Activated naive CD4-positive, alpha-beta T cell treated with anti-CD3 and anti-CD28 coated beads for 36 hours (primary cell): ENCODE measurements at regions not wholly inside any gene's neighbourhood (a gene's known extent, or its start where the extent isn't known, plus 50 kb on each side); places are given as distances from the start of the nearest gene placed in this dataset.
"Not testable (repeated sequence)": the region's sequence is repeated elsewhere in the genome, so short reads cannot be mapped to it uniquely, and the experiment has no call there.

Source experiments
- CTCF ChIA-PET: fragments of 350-600 bp; sonication (Branson Sonifier 250); formaldehyde crosslinking; loops from one replicate; lab custom pipeline; 2021; ENCODE audit warnings: antibody characterized with exemption; lab: Charles Lee
- DNase-seq: peaks from one replicate; pipeline ENCODE4 v3.0.0-alpha.2; 2020
- H3K27ac Mint-ChIP-seq: one replicate; pipeline ENCODE4 v1.8.0; 2021; ENCODE audit warnings: mild to moderate bottlenecking, mixed read lengths
- H3K27me3 Mint-ChIP-seq: one replicate; pipeline ENCODE4 v1.8.0; 2021; ENCODE audit warnings: low read depth, mixed read lengths
- H3K36me3 Mint-ChIP-seq: one replicate; pipeline ENCODE4 v1.8.0; 2021; ENCODE audit warnings: low read depth, mixed read lengths
- H3K4me1 Mint-ChIP-seq: one replicate; pipeline ENCODE4 v1.8.0; 2021; ENCODE audit warnings: low read depth, mixed read lengths
- H3K4me3 Mint-ChIP-seq: one replicate; pipeline ENCODE4 v1.8.0; 2021; ENCODE audit warnings: mild to moderate bottlenecking, moderate library complexity, mixed read lengths
- H3K9me3 Mint-ChIP-seq: one replicate; pipeline ENCODE4 v1.8.0; 2021; ENCODE audit warnings: mixed read lengths
- intact Hi-C: fragments of 100-400 bp; cut with micrococcal nuclease; formaldehyde crosslinking; loops from one replicate; pipeline ENCODE4 v1.15.1; 2023

GRCh38 chr13:106083620-106084350, 451.7 kb downstream of the EFNB2 start:
- Mint-ChIP-seq H3K4me3 (no peak overlapping the region), H3K27ac (no peak overlapping the region), H3K9me3 (no peaks in the 10 kb centered on the region), H3K27me3 (peaks cover 5% of the 10 kb centered on the region), H3K36me3 (no peaks in the 10 kb centered on the region), H3K4me1 (no peaks in the 10 kb centered on the region)
- CTCF ChIA-PET = interaction anchor here (0.6 to 0.8 kb wide), 3 partner anchors 12 to 616 kb away, joined by 3 to 4 read pairs (median 4); no protein-coding TSS in a partner anchor
- DNase-seq = peak; percentile 19
- intact Hi-C loops = loop anchor here (1.0 to 10.0 kb wide), 4 partner anchors 453 to 1041 kb away; no protein-coding TSS in a partner anchor

- intact Hi-C loops = loop anchor here (5.0 to 10.0 kb wide), 2 partner anchors 541 to 1044 kb away; no protein-coding TSS in a partner anchor
- CTCF ChIA-PET = interaction anchor here (1.4 kb wide), 1 partner anchor 16 kb away, joined by 3 read pairs; no protein-coding TSS in a partner anchor
- H3K36me3 Mint-ChIP-seq = not testable (repeated sequence)
Measured at GRCh38 chr13:106081221-106081620, 454.2 kb downstream of the EFNB2 start.

GRCh38 chr13:106078191-106078590, 457.3 kb downstream of the EFNB2 start:
- Mint-ChIP-seq H3K4me3 (no peak overlapping the region), H3K9me3 (no peaks in the 10 kb centered on the region), H3K4me1 (no peaks in the 10 kb centered on the region), H3K36me3 (no peaks in the 10 kb centered on the region), H3K27me3 (peaks cover 6% of the 10 kb centered on the region), H3K27ac (no peak overlapping the region)
- intact Hi-C loops = no loop called here
- DNase-seq = no peak
- CTCF ChIA-PET = no interaction called here

More at GRCh38 chr13:106081221-106081620, 454.2 kb downstream of the EFNB2 start:
- H3K4me3 Mint-ChIP-seq, H3K27ac Mint-ChIP-seq, H3K4me1 Mint-ChIP-seq, H3K9me3 Mint-ChIP-seq, H3K27me3 Mint-ChIP-seq, DNase-seq: not testable (repeated sequence)

GRCh38 chr13:106077017-106077416, 458.4 kb downstream of the EFNB2 start:
- CTCF ChIA-PET = no interaction called here
- Mint-ChIP-seq H3K27ac (no peak overlapping the region), H3K36me3 (no peaks in the 10 kb centered on the region), H3K27me3 (peaks cover 6% of the 10 kb centered on the region), H3K9me3 (no peaks in the 10 kb centered on the region), H3K4me1 (no peaks in the 10 kb centered on the region), H3K4me3 (no peak overlapping the region)
- DNase-seq = no peak
- intact Hi-C loops = no loop called here

GRCh38 chr13:106072014-106072413, 463.4 kb downstream of the EFNB2 start:
- H3K27me3 Mint-ChIP-seq = peaks cover 3% of the 10 kb centered on the region
- DNase-seq = no peak
- CTCF ChIA-PET = no interaction called here
- H3K9me3 Mint-ChIP-seq = no peaks in the 10 kb centered on the region
- no peaks in the 10 kb centered on the region for H3K4me1 Mint-ChIP-seq
- H3K36me3 Mint-ChIP-seq = no peaks in the 10 kb centered on the region
- no peak overlapping the region for H3K4me3 Mint-ChIP-seq
- no peak overlapping the region for H3K27ac Mint-ChIP-seq
- intact Hi-C loops = no loop called here

- no peak overlapping the region for H3K27ac Mint-ChIP-seq
- intact Hi-C loops = no loop called here
Measured at GRCh38 chr13:106063591-106064313, 471.7 kb downstream of the EFNB2 start.

GRCh38 chr13:106061781-106062180, 473.7 kb downstream of the EFNB2 start:
- intact Hi-C loops = no loop called here
- H3K36me3 Mint-ChIP-seq = no peaks in the 10 kb centered on the region
- no peak for DNase-seq
- H3K27ac Mint-ChIP-seq = no peak overlapping the region
- H3K9me3 Mint-ChIP-seq = no peaks in the 10 kb centered on the region
- H3K4me3 Mint-ChIP-seq = no peak overlapping the region
- H3K4me1 Mint-ChIP-seq = no peaks in the 10 kb centered on the region
- CTCF ChIA-PET = no interaction called here
- no peaks in the 10 kb centered on the region for H3K27me3 Mint-ChIP-seq

More at GRCh38 chr13:106063591-106064313, 471.7 kb downstream of the EFNB2 start:
- Mint-ChIP-seq H3K27me3 (no peaks in the 10 kb centered on the region), H3K4me3 (no peak overlapping the region), H3K9me3 (no peaks in the 10 kb centered on the region), H3K4me1 (no peaks in the 10 kb centered on the region), H3K36me3 (no peaks in the 10 kb centered on the region)
- CTCF ChIA-PET = no interaction called here
- DNase-seq = no peak

GRCh38 chr13:106056851-106057250, 478.6 kb downstream of the EFNB2 start:
- intact Hi-C loops = no loop called here
- Mint-ChIP-seq H3K9me3 (no peaks in the 10 kb centered on the region), H3K36me3 (no peaks in the 10 kb centered on the region), H3K27ac (no peak overlapping the region), H3K4me3 (no peak overlapping the region), H3K27me3 (no peaks in the 10 kb centered on the region), H3K4me1 (no peaks in the 10 kb centered on the region)
- DNase-seq = no peak
- CTCF ChIA-PET = no interaction called here

GRCh38 chr13:106052200-106052767, 483.2 kb downstream of the EFNB2 start:
- Mint-ChIP-seq H3K36me3 (no peaks in the 10 kb centered on the region), H3K9me3 (no peaks in the 10 kb centered on the region), H3K4me3 (no peak overlapping the region), H3K27ac (no peak overlapping the region), H3K27me3 (no peaks in the 10 kb centered on the region), H3K4me1 (no peaks in the 10 kb centered on the region)
- no peak for DNase-seq
- CTCF ChIA-PET = no interaction called here
- intact Hi-C loops = no loop called here

GRCh38 chr13:106049171-106049570, 486.3 kb downstream of the EFNB2 start:
- H3K4me3 Mint-ChIP-seq = no peak overlapping the region
- CTCF ChIA-PET = no interaction called here

GRCh38 chr13:106048386-106048785, 487.1 kb downstream of the EFNB2 start:
- Mint-ChIP-seq H3K4me3 (no peak overlapping the region), H3K27me3 (no peaks in the 10 kb centered on the region), H3K36me3 (no peaks in the 10 kb centered on the region), H3K4me1 (no peaks in the 10 kb centered on the region), H3K9me3 (no peaks in the 10 kb centered on the region), H3K27ac (no peak overlapping the region)
- no peak for DNase-seq
- intact Hi-C loops = no loop called here
- CTCF ChIA-PET = no interaction called here

More at GRCh38 chr13:106049171-106049570, 486.3 kb downstream of the EFNB2 start:
- intact Hi-C loops = no loop called here
- DNase-seq = no peak
- no peak overlapping the region for H3K27ac Mint-ChIP-seq
- no peaks in the 10 kb centered on the region for H3K4me1 Mint-ChIP-seq
- no peaks in the 10 kb centered on the region for H3K36me3 Mint-ChIP-seq
- H3K27me3 Mint-ChIP-seq = no peaks in the 10 kb centered on the region
- no peaks in the 10 kb centered on the region for H3K9me3 Mint-ChIP-seq

- Mint-ChIP-seq H3K4me1 (no peaks in the 10 kb centered on the region), H3K36me3 (no peaks in the 10 kb centered on the region), H3K27ac (no peak overlapping the region), H3K27me3 (no peaks in the 10 kb centered on the region), H3K4me3 (no peak overlapping the region), H3K9me3 (no peaks in the 10 kb centered on the region)
- intact Hi-C loops = no loop called here
- CTCF ChIA-PET = no interaction called here
- DNase-seq = no peak
Measured at GRCh38 chr13:106047859-106048258, 487.6 kb downstream of the EFNB2 start.
